H1 (cell line): ENCODE measurements at regions not wholly inside any gene's neighbourhood (a gene's known extent, or its start where the extent isn't known, plus 50 kb on each side); places are given as distances from the start of the nearest gene placed in this dataset.

ENCODE experiments used
- CTCF ChIA-PET: fragments of 300-600 bp; sonication (Branson Sonifier 250); formaldehyde crosslinking; loops from one replicate; lab custom pipeline; 2021; ENCODE audit not compliant: partially characterized antibody; lab: Charles Lee
- POLR2A ChIA-PET: fragments of 300-600 bp; sonication (Branson Sonifier 250); formaldehyde crosslinking; loops from one replicate; lab custom pipeline; 2021; ENCODE audit warnings: inconsistent platforms; ENCODE audit not compliant: partially characterized antibody; lab: Charles Lee
- DNase-seq, 2 experiments: peaks; one replicate each; pipeline versions ENCODE4 v3.0.0 to v3.0.0-alpha.2; 2010 to 2022; ENCODE audit warnings: low spot score in 2 of 2, low read depth in 1 of 2, mixed read lengths in 1 of 2
- FAIRE-seq: peaks from 2 replicates; lab custom pipeline; 2011; peaks lifted over from hg19 to GRCh38; lab: Jason Lieb, UNC
- H2AFZ ChIP-seq: 2 replicates; pipeline ENCODE4 v1.8.1; 2012; ENCODE audit warnings: low read length, inconsistent platforms
- H2AK5ac ChIP-seq: 2 replicates; pipeline ENCODE4 v1.6.1; 2013; ENCODE audit warnings: low read depth, low read length
- H2BK120ac ChIP-seq: replicated peaks from 2 replicates; pipeline ENCODE3; 2013; ENCODE audit warnings: low read depth, low read length, inconsistent platforms
- H2BK12ac ChIP-seq: 2 replicates; pipeline ENCODE4 v1.6.1; 2013; ENCODE audit warnings: low read depth, low read length
- H2BK15ac ChIP-seq: 2 replicates; pipeline ENCODE4 v1.6.1; 2013; ENCODE audit warnings: low read length
- H2BK20ac ChIP-seq: 2 replicates; pipeline ENCODE4 v1.6.1; 2013; ENCODE audit warnings: low read length
- H2BK5ac ChIP-seq: 2 replicates; pipeline ENCODE4 v1.6.1; 2013; ENCODE audit warnings: low read depth, low read length
- H3K14ac ChIP-seq: 2 replicates; pipeline ENCODE4 v1.6.1; 2013; ENCODE audit warnings: inconsistent platforms; ENCODE audit not compliant: insufficient read length
- H3K18ac ChIP-seq: 2 replicates; pipeline ENCODE4 v1.6.1; 2013; ENCODE audit warnings: low read length; ENCODE audit errors: extremely low read depth
- H3K23ac ChIP-seq: 2 replicates; pipeline ENCODE4 v1.6.1; 2013; ENCODE audit warnings: inconsistent platforms; ENCODE audit not compliant: insufficient read length
- H3K23me2 ChIP-seq: 2 replicates; pipeline ENCODE4 v1.6.1; 2013; ENCODE audit warnings: low read depth, low read length
- H3K27ac ChIP-seq: 2 replicates; pipeline ENCODE4 v1.6.1; 2011; ENCODE audit warnings: low read depth, low read length, inconsistent platforms
- H3K27me3 ChIP-seq, 4 experiments: replicated peaks in 1 of 4; 1 replicate in 1 of 4; 2 replicates in 3 of 4; pipeline versions ENCODE4 v1.6.1 to v1.8.1; 2011 to 2013; ENCODE audit warnings: low read length in 3 of 4, mild to moderate bottlenecking in 3 of 4, inconsistent platforms in 2 of 4, mixed read lengths in 2 of 4, moderate library complexity in 1 of 4; ENCODE audit not compliant: control insufficient read depth in 3 of 4, insufficient read depth in 3 of 4; ENCODE audit errors: extremely low read depth in 1 of 4
- H3K36me3 ChIP-seq, 4 experiments: 2 replicates each; pipeline versions ENCODE4 v1.6.1 to v1.8.1; 2011 to 2013; ENCODE audit warnings: mild to moderate bottlenecking in 4 of 4, low read length in 3 of 4, moderate library complexity in 2 of 4, control low read depth in 1 of 4, inconsistent platforms in 1 of 4; ENCODE audit not compliant: insufficient read depth in 4 of 4, control insufficient read depth in 2 of 4
- H3K4ac ChIP-seq: replicated peaks from 2 replicates; pipeline ENCODE3; 2013; ENCODE audit warnings: low read length, low read depth, mixed read lengths, inconsistent platforms; ENCODE audit not compliant: insufficient read length
- H3K4me1 ChIP-seq, 4 experiments: replicated peaks in 1 of 4; 1 replicate in 1 of 4; 2 replicates in 3 of 4; pipeline versions ENCODE4 v1.6.1 to v1.8.1; 2011 to 2013; ENCODE audit warnings: low read length in 3 of 4, inconsistent platforms in 2 of 4, mixed read lengths in 1 of 4; ENCODE audit not compliant: insufficient read depth in 4 of 4, control insufficient read depth in 3 of 4
- H3K4me2 ChIP-seq, 2 experiments: 2 replicates each; pipeline versions ENCODE4 v1.6.1 to v1.8.1; 2011 to 2013; ENCODE audit warnings: low read depth in 2 of 2, low read length in 2 of 2, control low read depth in 1 of 2, inconsistent platforms in 1 of 2, mild to moderate bottlenecking in 1 of 2; ENCODE audit not compliant: insufficient read depth in 1 of 2
- H3K4me3 ChIP-seq, 4 experiments: fragments of 200-600, 300-600 bp in 1 of 4; sonication (generic), shearing (Covaris generic), sonication (Bioruptor Twin) in 1 of 4; 2 replicates each; pipeline versions ENCODE4 v1.5.1 to v1.8.1; 2011 to 2016; ENCODE audit warnings: low read length in 4 of 4, low read depth in 3 of 4, control low read depth in 2 of 4, inconsistent platforms in 2 of 4, mild to moderate bottlenecking in 2 of 4, mixed read lengths in 1 of 4, moderate library complexity in 1 of 4; ENCODE audit not compliant: insufficient read depth in 2 of 4; ENCODE audit errors: extremely low read depth in 1 of 4
- H3K56ac ChIP-seq: replicated peaks from 2 replicates; pipeline ENCODE3; 2013; ENCODE audit warnings: low read depth, mild to moderate bottlenecking, mixed read lengths, low read length, inconsistent platforms; ENCODE audit not compliant: insufficient read length
- H3K79me1 ChIP-seq: 2 replicates; pipeline ENCODE4 v1.6.1; 2013; ENCODE audit warnings: low read depth, low read length, control low read depth
- H3K79me2 ChIP-seq, 2 experiments: 2 replicates each; pipeline versions ENCODE4 v1.6.1 to v1.8.1; 2012 to 2013; ENCODE audit warnings: low read length in 2 of 2, mild to moderate bottlenecking in 2 of 2, inconsistent platforms in 1 of 2; ENCODE audit not compliant: insufficient read depth in 2 of 2, control insufficient read depth in 1 of 2
- H3K9ac ChIP-seq, 4 experiments: replicated peaks in 1 of 4; 1 replicate in 1 of 4; 2 replicates in 3 of 4; pipeline versions ENCODE4 v1.6.1 to v1.8.1; 2011 to 2013; ENCODE audit warnings: low read depth in 3 of 4, low read length in 3 of 4, control low read depth in 2 of 4, mild to moderate bottlenecking in 2 of 4, moderate library complexity in 2 of 4, inconsistent platforms in 1 of 4; ENCODE audit errors: extremely low read depth in 1 of 4
- H3K9me3 ChIP-seq, 2 experiments: 2 replicates each; pipeline versions ENCODE4 v1.6.1 to v1.8.1; 2012 to 2013; ENCODE audit warnings: mild to moderate bottlenecking in 2 of 2, moderate library complexity in 2 of 2, control low read depth in 1 of 2, inconsistent platforms in 1 of 2, low read depth in 1 of 2, low read length in 1 of 2, mixed read lengths in 1 of 2; ENCODE audit not compliant: insufficient read depth in 2 of 2
- H4K20me1 ChIP-seq, 2 experiments: replicated peaks in 1 of 2; 2 replicates each; pipeline versions ENCODE3 to v1.8.1; 2011 to 2013; ENCODE audit warnings: inconsistent platforms in 2 of 2, low read length in 2 of 2, mild to moderate bottlenecking in 1 of 2; ENCODE audit not compliant: insufficient read depth in 2 of 2, control insufficient read depth in 1 of 2
- H4K5ac ChIP-seq: 2 replicates; pipeline ENCODE4 v1.6.1; 2013; ENCODE audit warnings: low read length, low read depth, mixed read lengths, inconsistent platforms; ENCODE audit not compliant: insufficient read length
- H4K8ac ChIP-seq: 2 replicates; pipeline ENCODE4 v1.8.0; 2013; ENCODE audit warnings: mild to moderate bottlenecking, moderate library complexity, low read length, inconsistent platforms; ENCODE audit not compliant: insufficient read depth; ENCODE audit errors: extremely low read depth
- H4K91ac ChIP-seq: replicated peaks from 2 replicates; pipeline ENCODE3; 2013; ENCODE audit warnings: low read length, mixed read lengths, inconsistent platforms; ENCODE audit not compliant: insufficient read length
- CTBP2 ChIP-seq: IDR thresholded peaks from 2 replicates; pipeline ENCODE4 v1.7.0; 2011; ENCODE audit warnings: borderline replicate concordance, mild to moderate bottlenecking, moderate library complexity, mixed read lengths, low read length; ENCODE audit not compliant: insufficient read depth, insufficient read length
- EGR1 ChIP-seq: IDR thresholded peaks from 2 replicates; pipeline ENCODE4 v1.6.1; 2011; ENCODE audit warnings: low read depth, low read length, borderline replicate concordance
- PHF8 ChIP-seq: fragments of 200-600 bp; sonication (generic); conservative IDR thresholded peaks from 2 replicates; pipeline ENCODE4 v1.7.1; 2012; ENCODE audit warnings: low read depth, mild to moderate bottlenecking, inconsistent platforms, low read length, moderate library complexity
- TCF12 ChIP-seq: IDR thresholded peaks from 2 replicates; pipeline ENCODE4 v1.6.1; 2011; ENCODE audit warnings: low read depth, mild to moderate bottlenecking, low read length
- WGBS, 2 experiments: shearing (Covaris generic) in 1 of 2; methylation state at CpG; one replicate each; pipeline versions ENCODE4 v1.1.6 to v1.1.7; 2013 to 2015; ENCODE audit warnings: low lambda C conversion rate in 2 of 2, mixed read lengths in 2 of 2, inconsistent platforms in 1 of 2, low coverage in 1 of 2, missing lambda C conversion rate in 1 of 2; ENCODE audit not compliant: insufficient replicate concordance in 2 of 2, insufficient coverage in 1 of 2, insufficient read length in 1 of 2; ENCODE audit errors: extremely low coverage in 1 of 2, missing lambda C conversion rate in 1 of 2; 5-methylcytosine and 5-hydroxymethylcytosine counted together
- TF ChIP-seq, protein P1 (sequence below): IDR thresholded peaks from 2 replicates; pipeline ENCODE4 v1.6.1; 2012; ENCODE audit warnings: low read length, inconsistent platforms

DNA sequence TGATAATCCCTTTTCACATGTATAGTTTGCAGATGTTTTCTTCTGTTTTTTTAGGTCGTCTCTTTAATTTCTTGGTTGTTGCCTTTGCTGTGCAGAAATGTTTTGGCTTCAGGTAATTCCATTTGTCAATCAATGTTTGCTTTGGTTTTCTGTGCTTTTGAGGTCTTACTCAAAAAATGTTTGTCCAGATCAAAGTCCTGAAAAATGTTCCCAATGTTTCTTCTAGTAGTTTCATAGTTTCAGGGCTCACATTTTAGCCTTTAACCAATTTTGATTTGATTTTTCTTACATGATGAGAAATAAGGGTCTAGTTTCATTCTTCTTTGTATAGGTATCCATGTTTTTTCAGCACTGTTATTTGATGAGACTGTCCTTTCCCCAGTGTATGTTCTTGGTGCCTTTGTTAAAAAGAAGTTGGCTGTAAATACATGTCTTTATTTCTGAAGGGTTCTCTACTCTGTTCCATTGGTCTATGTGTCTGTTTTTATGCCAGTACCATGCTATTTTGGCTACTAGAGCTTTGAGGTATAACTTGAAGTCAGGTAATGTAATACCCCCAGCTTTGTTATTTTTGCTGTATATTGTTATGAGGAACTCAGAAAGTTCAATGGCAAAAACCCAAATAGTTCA is 578.7 kb upstream of the SEL1L start:
- no peak overlapping the region for H3K4me3 ChIP-seq

More for the DNA sequence above, 578.7 kb upstream of the SEL1L start:
- WGBS, 2 experiments = 80% methylated on average over 1 of the region's 1 CpG; no CpG with 5 or more reads in 1 of the 2 experiments
- TF ChIP-seq TCF12 (no peak), EGR1 (no peak), PHF8 (no peak), CTBP2 (no peak)
- TF ChIP-seq, protein P1, sequence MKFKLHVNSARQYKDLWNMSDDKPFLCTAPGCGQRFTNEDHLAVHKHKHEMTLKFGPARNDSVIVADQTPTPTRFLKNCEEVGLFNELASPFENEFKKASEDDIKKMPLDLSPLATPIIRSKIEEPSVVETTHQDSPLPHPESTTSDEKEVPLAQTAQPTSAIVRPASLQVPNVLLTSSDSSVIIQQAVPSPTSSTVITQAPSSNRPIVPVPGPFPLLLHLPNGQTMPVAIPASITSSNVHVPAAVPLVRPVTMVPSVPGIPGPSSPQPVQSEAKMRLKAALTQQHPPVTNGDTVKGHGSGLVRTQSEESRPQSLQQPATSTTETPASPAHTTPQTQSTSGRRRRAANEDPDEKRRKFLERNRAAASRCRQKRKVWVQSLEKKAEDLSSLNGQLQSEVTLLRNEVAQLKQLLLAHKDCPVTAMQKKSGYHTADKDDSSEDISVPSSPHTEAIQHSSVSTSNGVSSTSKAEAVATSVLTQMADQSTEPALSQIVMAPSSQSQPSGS = no peak
- Histone ChIP-seq H3K14ac (no peak overlapping the region), H3K23me2 (no peaks in the 10 kb centered on the region), H3K18ac (no peak overlapping the region), H2BK15ac (no peak overlapping the region), H2AK5ac (no peak overlapping the region), H2AFZ (no peak overlapping the region), H3K56ac (no peak overlapping the region), H3K4me1 (no peaks in the 10 kb centered on the region), H3K4ac (no peak overlapping the region), H3K23ac (no peak overlapping the region), H2BK20ac (no peak overlapping the region), H3K79me2 (no peaks in the 10 kb centered on the region), H3K4me2 (no peak overlapping the region), H3K27ac (no peak overlapping the region), H3K36me3 (no peaks in the 10 kb centered on the region), H3K9me3 (peaks cover under 1 to 1% of the 10 kb centered on the region in 2 experiments; a peak in 2 of 4 replicates), H2BK12ac (no peak overlapping the region), H4K8ac (no peak overlapping the region), H4K5ac (no peak overlapping the region), H2BK5ac (no peak overlapping the region), H4K20me1 (no peaks in the 10 kb centered on the region), H3K79me1 (no peaks in the 10 kb centered on the region), H3K27me3 (no peaks in the 10 kb centered on the region), H2BK120ac (no peak overlapping the region), H4K91ac (no peak overlapping the region), H3K9ac (no peak overlapping the region)
- FAIRE-seq (no peak), DNase-seq (no peak)
- ChIA-PET POLR2A (no interaction called here), CTCF (no interaction called here)
